Upper lobe of right lung (tissue), 1 donor: ENCODE measurements at regions not wholly inside any gene's neighbourhood (a gene's known extent, or its start where the extent isn't known, plus 50 kb on each side); places are given as distances from the start of the nearest gene placed in this dataset.

Source experiments
- ATAC-seq: fragments of 200-7000 bp; cut with Tn5 transposase; one replicate; pipeline ENCODE4 v1.9.1; 2020; ENCODE audit warnings: mild to moderate bottlenecking, moderate library complexity
- DNase-seq: peaks from one replicate; pipeline ENCODE4 v3.0.0-alpha.2; 2020
- H3K27ac ChIP-seq: fragments of 200-600 bp; one replicate; pipeline ENCODE4 v1.8.0; 2022
- H3K27me3 ChIP-seq: fragments of 200-600 bp; one replicate; pipeline ENCODE4 v1.8.0; 2022; ENCODE audit warnings: mild to moderate bottlenecking
- H3K36me3 ChIP-seq: fragments of 200-600 bp; one replicate; pipeline ENCODE4 v1.8.0; 2022
- H3K4me1 ChIP-seq: fragments of 200-600 bp; one replicate; pipeline ENCODE4 v1.8.0; 2022
- H3K4me3 ChIP-seq: fragments of 200-600 bp; one replicate; pipeline ENCODE4 v1.8.0; 2022; ENCODE audit warnings: mild to moderate bottlenecking
- H3K9me3 ChIP-seq: fragments of 200-600 bp; one replicate; pipeline ENCODE4 v1.8.0; 2022
- CTCF ChIP-seq: fragments of 200-600 bp; IDR thresholded peaks from one replicate; pipeline ENCODE4 v1.8.0; 2022; ENCODE audit warnings: antibody characterized with exemption
- intact Hi-C: fragments of 100-400 bp; cut with DNase I; formaldehyde crosslinking; loops from one replicate; pipeline ENCODE4 v1.11.0; 2022
- donor health status: DM: no; HTN: yes; CAD: no; lungs with severe emphysema.

- H3K27me3 ChIP-seq: no peaks in the 10 kb centered on the region
- intact Hi-C loops: no loop called here
- H3K27ac ChIP-seq: no peak overlapping the region
- no peaks in the 10 kb centered on the region for H3K9me3 ChIP-seq
- H3K4me1 ChIP-seq: no peaks in the 10 kb centered on the region
- DNase-seq: no peak
- H3K36me3 ChIP-seq: no peaks in the 10 kb centered on the region
- H3K4me3 ChIP-seq: no peak overlapping the region
- no peak for TF ChIP-seq CTCF
- no peak for ATAC-seq
Observed at GRCh38 chr13:47081246-47081645, 184.4 kb upstream of the HTR2A start.

- Histone ChIP-seq H3K9me3 (no peaks in the 10 kb centered on the region), H3K27me3 (no peaks in the 10 kb centered on the region), H3K27ac (no peak overlapping the region), H3K36me3 (no peaks in the 10 kb centered on the region), H3K4me3 (no peak overlapping the region), H3K4me1 (no peaks in the 10 kb centered on the region)
- DNase-seq: no peak
- ATAC-seq: no peak
- TF ChIP-seq CTCF: no peak
- intact Hi-C loops: no loop called here
Observed at GRCh38 chr13:47080621-47081020, 183.8 kb upstream of the HTR2A start.

DNA sequence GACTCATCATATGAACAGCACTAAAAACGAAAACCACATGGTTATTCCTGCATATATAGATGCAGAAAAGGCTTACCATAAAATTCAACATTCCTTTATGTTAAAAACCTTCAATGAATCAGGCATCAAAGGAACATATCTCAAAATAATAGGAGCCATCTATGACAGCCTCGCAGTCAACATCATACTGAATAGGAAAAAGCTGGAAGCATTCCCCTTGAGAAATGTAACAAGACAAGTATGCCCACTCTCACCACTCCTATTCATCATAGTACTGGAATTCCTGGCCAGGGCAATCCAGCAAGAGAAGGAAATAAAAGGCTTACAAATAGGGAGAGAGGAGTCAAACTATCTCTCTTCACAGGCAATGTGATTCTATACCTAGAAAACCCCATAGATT is 179.6 kb upstream of the HTR2A start:
- no peak for TF ChIP-seq CTCF
- Histone ChIP-seq H3K27me3 (no peaks in the 10 kb centered on the region), H3K27ac (no peak overlapping the region), H3K4me3 (no peak overlapping the region), H3K9me3 (no peaks in the 10 kb centered on the region), H3K36me3 (no peaks in the 10 kb centered on the region), H3K4me1 (no peaks in the 10 kb centered on the region)
- ATAC-seq (no peak), DNase-seq (no peak)
- intact Hi-C loops: no loop called here

DNA sequence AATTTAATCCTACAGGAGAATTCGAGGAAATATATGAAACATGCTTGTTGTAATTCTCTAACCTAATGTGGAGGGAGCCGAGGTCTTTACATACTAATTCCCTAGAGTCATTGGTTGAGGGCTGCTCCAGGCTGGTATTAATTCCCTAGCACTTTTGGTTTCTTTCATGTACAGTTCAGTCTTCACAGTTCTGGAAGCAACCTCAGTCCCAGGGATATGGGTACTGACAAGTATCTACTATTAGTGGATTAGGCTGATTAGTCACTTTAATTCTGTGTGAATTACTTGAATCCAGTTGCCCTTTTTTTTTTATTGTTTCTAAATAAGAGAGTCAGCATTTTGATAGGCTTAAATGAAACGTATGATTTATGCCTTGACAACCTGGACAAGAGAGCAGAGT is 172.3 kb upstream of the HTR2A start:
- no peak overlapping the region for H3K4me3 ChIP-seq
- ATAC-seq (no peak), DNase-seq (no peak)
- H3K27ac ChIP-seq: no peak overlapping the region
- H3K36me3 ChIP-seq: no peaks in the 10 kb centered on the region
- TF ChIP-seq CTCF: no peak
- H3K27me3 ChIP-seq: no peaks in the 10 kb centered on the region
- intact Hi-C loops: no loop called here
- no peaks in the 10 kb centered on the region for H3K9me3 ChIP-seq
- H3K4me1 ChIP-seq: no peaks in the 10 kb centered on the region

DNA sequence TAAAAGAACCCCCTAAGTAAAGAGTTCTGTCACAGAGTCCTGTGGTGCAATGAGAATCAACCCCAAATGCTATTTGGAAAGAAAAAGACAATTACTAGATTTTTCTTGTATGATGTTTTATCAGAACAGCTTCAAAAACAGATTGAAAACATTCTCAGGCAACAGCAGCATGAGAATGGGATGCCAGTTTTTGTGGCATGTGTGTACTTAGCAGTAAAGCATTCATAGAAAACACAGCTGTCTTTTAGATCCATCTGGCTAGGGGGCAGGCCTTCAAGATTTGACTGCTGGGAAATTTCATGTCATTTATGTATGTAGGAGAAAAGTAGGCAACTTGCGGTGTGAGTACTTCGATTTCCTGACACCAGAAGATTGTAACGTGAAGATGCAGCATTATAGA is 170.5 kb upstream of the HTR2A start:
- ATAC-seq: no peak
- Histone ChIP-seq H3K27me3 (no peaks in the 10 kb centered on the region), H3K27ac (no peak overlapping the region), H3K9me3 (peaks cover 7% of the 10 kb centered on the region), H3K4me3 (no peak overlapping the region), H3K4me1 (no peaks in the 10 kb centered on the region), H3K36me3 (no peaks in the 10 kb centered on the region)
- no peak for TF ChIP-seq CTCF
- intact Hi-C loops: no loop called here
- DNase-seq: no peak

DNA sequence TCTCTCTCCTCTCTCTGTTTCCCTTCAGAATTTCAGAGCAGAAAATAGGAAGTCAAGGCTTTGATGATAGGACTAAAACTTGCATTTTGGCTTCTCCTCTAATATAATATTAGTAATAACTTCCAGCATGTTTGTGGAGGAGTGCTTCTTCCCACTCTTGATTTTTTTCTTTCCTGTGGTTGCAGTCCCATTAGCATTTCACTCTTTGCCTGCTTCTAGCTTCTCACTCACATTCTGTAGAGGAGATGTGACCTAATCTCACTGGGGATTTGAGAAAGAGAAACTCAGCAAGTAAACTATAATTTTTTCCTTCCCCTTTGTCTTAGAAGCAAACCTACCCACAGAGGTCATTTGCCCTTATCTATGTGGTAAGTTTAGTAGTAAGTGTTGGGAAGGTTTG is 169.4 kb upstream of the HTR2A start:
- Histone ChIP-seq H3K27me3 (no peaks in the 10 kb centered on the region), H3K9me3 (peaks cover 9% of the 10 kb centered on the region), H3K27ac (no peak overlapping the region), H3K4me1 (no peaks in the 10 kb centered on the region), H3K4me3 (no peak overlapping the region), H3K36me3 (no peaks in the 10 kb centered on the region)
- no peak for TF ChIP-seq CTCF
- intact Hi-C loops: no loop called here
- ATAC-seq (peak; percentile 65), DNase-seq (no peak)
